OCI-LY3 (cell line): ENCODE measurements at regions not wholly inside any gene's neighbourhood (a gene's known extent, or its start where the extent isn't known, plus 50 kb on each side); places are given as distances from the start of the nearest gene placed in this dataset.
A peak's percentile ranks its signal among the peaks of the same experiment; 100 is the strongest.

ENCODE experiments used
- H2AFZ ChIP-seq: fragments of 200-600, 300-600 bp; shearing (Covaris generic); 2 replicates; pipeline ENCODE4 v1.6.0; 2014; ENCODE audit warnings: antibody characterized with exemption, low read depth, low read length
- H3K27ac ChIP-seq: fragments of 200-600, 300-600 bp; sonication (generic); 2 replicates; pipeline ENCODE4 v1.5.1; 2014; ENCODE audit warnings: mild to moderate bottlenecking, low read length, moderate library complexity, mixed read lengths
- H3K27me3 ChIP-seq: fragments of 200-600, 300-600 bp; sonication (generic); 2 replicates; pipeline ENCODE4 v1.6.1; 2014; ENCODE audit warnings: low read depth, low read length, mixed read lengths
- H3K36me3 ChIP-seq: fragments of 200-600, 300-600 bp; sonication (generic); replicated peaks from 2 replicates; pipeline ENCODE3; 2014; ENCODE audit warnings: low read depth, low read length, mixed read lengths
- H3K4me1 ChIP-seq: fragments of 300-600, 200-600 bp; sonication (generic); 2 replicates; pipeline ENCODE4 v1.6.1; 2014; ENCODE audit warnings: low read length, mixed read lengths
- H3K4me2 ChIP-seq: fragments of 200-600, 300-600 bp; sonication (generic); 2 replicates; pipeline ENCODE4 v1.6.1; 2014; ENCODE audit warnings: low read length, mixed read lengths
- H3K4me3 ChIP-seq: fragments of 300-600, 200-600 bp; sonication (generic); 2 replicates; pipeline ENCODE4 v1.5.1; 2014; ENCODE audit warnings: antibody characterized with exemption, mild to moderate bottlenecking, low read length, moderate library complexity
- H3K79me2 ChIP-seq: fragments of 300-600, 200-600 bp; shearing (Covaris generic); 2 replicates; pipeline ENCODE4 v1.6.1; 2014; ENCODE audit warnings: mild to moderate bottlenecking, low read length, mixed read lengths
- H3K9ac ChIP-seq: fragments of 300-600, 200-600 bp; shearing (Covaris generic); 2 replicates; pipeline ENCODE4 v1.6.0; 2014; ENCODE audit warnings: mild to moderate bottlenecking, low read length, moderate library complexity
- H3K9me3 ChIP-seq: fragments of 200-600, 300-600 bp; shearing (Covaris generic); 2 replicates; pipeline ENCODE4 v1.6.1; 2014; ENCODE audit warnings: low read length, mixed read lengths; ENCODE audit not compliant: insufficient read depth
- H4K20me1 ChIP-seq: fragments of 200-600, 300-600 bp; sonication (generic); 2 replicates; pipeline ENCODE4 v1.6.1; 2016; ENCODE audit warnings: low read length, mixed read lengths; ENCODE audit not compliant: insufficient read depth
- CTCF ChIP-seq: fragments of 200-600, 300-600 bp; sonication (generic); IDR thresholded peaks from 2 replicates; pipeline ENCODE4 v1.5.1; 2014; ENCODE audit warnings: antibody characterized with exemption, low read length, low read depth
- EZH2phosphoT487 ChIP-seq: fragments of 200-600 bp; shearing (Covaris generic); IDR thresholded peaks from 2 replicates; pipeline ENCODE4 v1.6.1; 2018; ENCODE audit warnings: antibody characterized with exemption, mixed run types, low read depth

GRCh38 chr2:204031056-204031455, 94.5 kb downstream of the ICOS start:
- no peak overlapping the region for H3K27ac ChIP-seq
- H3K27me3 ChIP-seq, result no peaks in the 10 kb centered on the region

DNA sequence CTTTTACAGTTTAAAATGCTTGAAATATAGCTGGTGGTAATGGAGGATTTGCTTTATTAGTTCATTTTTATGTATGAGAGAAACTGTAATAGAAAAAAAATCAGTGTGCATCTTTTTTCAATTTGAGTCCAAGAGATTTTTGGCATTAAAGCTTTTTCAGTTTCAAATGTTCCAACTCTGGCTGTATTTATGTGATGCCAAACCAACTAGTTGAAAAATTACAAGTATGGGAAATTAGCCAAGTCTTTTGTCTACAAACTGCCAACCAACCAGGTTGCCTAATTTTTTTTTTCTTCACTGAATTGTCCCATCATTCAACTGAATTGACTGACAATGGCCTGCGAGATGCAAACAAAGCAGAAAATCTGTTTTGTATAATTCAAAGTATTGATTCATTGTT, 95.7 kb downstream of the ICOS start:
- H3K27me3 ChIP-seq, result no peaks in the 10 kb centered on the region
- H3K9me3 ChIP-seq, result no peaks in the 10 kb centered on the region
- no peaks in the 10 kb centered on the region for H3K79me2 ChIP-seq
- H3K9ac ChIP-seq, result no peak overlapping the region
- H3K4me2 ChIP-seq, result 0 out of 2 replicates have a peak overlapping the region, but pooled peaks have one; percentile 9
- no peak overlapping the region for H2AFZ ChIP-seq
- no peak overlapping the region for H3K27ac ChIP-seq
- H3K4me3 ChIP-seq, result no peak overlapping the region
- peaks cover 39% of the 10 kb centered on the region for H3K4me1 ChIP-seq
- H4K20me1 ChIP-seq, result no peaks in the 10 kb centered on the region
- TF ChIP-seq CTCF (no peak), EZH2phosphoT487 (no peak)
- H3K36me3 ChIP-seq, result no peaks in the 10 kb centered on the region

More at GRCh38 chr2:204031056-204031455, 94.5 kb downstream of the ICOS start:
- Histone ChIP-seq H3K4me1 (peaks cover 51% of the 10 kb centered on the region), H4K20me1 (no peaks in the 10 kb centered on the region), H3K9ac (no peak overlapping the region), H2AFZ (no peak overlapping the region), H3K4me2 (no peak overlapping the region), H3K4me3 (no peak overlapping the region), H3K9me3 (no peaks in the 10 kb centered on the region), H3K36me3 (no peaks in the 10 kb centered on the region), H3K79me2 (no peaks in the 10 kb centered on the region)
- TF ChIP-seq EZH2phosphoT487, result no peak
- no peak for TF ChIP-seq CTCF

- Histone ChIP-seq H3K4me3 (no peak overlapping the region), H3K27me3 (no peaks in the 10 kb centered on the region)
- TF ChIP-seq EZH2phosphoT487, result no peak
- TF ChIP-seq CTCF, result no peak
These were observed 97.3 kb downstream of the ICOS start for GRCh38 chr2:204033611-204034495.

DNA sequence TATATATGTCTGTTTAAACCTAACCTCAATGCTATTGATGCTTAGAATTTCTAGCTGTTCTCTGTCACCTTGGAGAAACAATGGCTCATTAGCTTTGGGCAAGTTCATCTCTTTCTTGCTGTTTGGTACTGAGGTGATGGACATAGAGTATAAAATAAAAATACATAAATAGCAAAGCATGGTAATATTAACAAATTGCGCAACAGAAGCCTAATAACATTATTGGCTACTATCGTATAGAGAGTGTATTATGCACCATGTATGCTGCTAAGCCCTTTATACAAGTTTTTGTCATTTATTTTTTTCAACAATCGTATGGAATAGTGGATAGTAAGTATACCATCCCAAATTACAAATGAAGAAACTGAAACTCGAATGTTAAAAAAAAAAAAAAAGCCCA, 100.1 kb downstream of the ICOS start:
- Histone ChIP-seq H3K27ac (no peak overlapping the region), H3K9ac (no peak overlapping the region), H3K4me1 (peaks cover 8% of the 10 kb centered on the region), H3K4me2 (no peak overlapping the region), H3K4me3 (no peak overlapping the region), H3K27me3 (no peaks in the 10 kb centered on the region), H3K79me2 (no peaks in the 10 kb centered on the region), H3K9me3 (peaks cover 3% of the 10 kb centered on the region; the same call in 1 of the 2 replicates), H2AFZ (no peak overlapping the region), H4K20me1 (no peaks in the 10 kb centered on the region), H3K36me3 (no peaks in the 10 kb centered on the region)
- TF ChIP-seq EZH2phosphoT487, result no peak
- TF ChIP-seq CTCF, result no peak

More at GRCh38 chr2:204033611-204034495, 97.3 kb downstream of the ICOS start:
- Histone ChIP-seq H2AFZ (no peak overlapping the region), H3K79me2 (no peaks in the 10 kb centered on the region), H3K9ac (no peak overlapping the region), H3K36me3 (no peaks in the 10 kb centered on the region), H4K20me1 (no peaks in the 10 kb centered on the region), H3K27ac (no peak overlapping the region), H3K4me2 (no peak overlapping the region), H3K9me3 (no peaks in the 10 kb centered on the region), H3K4me1 (peaks cover 24% of the 10 kb centered on the region)
